GM19468 (cell line): ENCODE measurements at regions not wholly inside any gene's neighbourhood (a gene's known extent, or its start where the extent isn't known, plus 50 kb on each side); places are given as distances from the start of the nearest gene placed in this dataset.
"Not testable (repeated sequence)": the region's sequence is repeated elsewhere in the genome, so short reads cannot be mapped to it uniquely, and the experiment has no call there.

Experiments
- ATAC-seq: cut with Tn5 transposase; IDR thresholded peaks from one replicate; pipeline ENCODE4 v1.9.1; 2021; ENCODE audit warnings: mild to moderate bottlenecking, moderate library complexity, moderate number of reproducible peaks; ENCODE audit not compliant: unreplicated experiment; ENCODE audit errors: extremely low read depth

DNA sequence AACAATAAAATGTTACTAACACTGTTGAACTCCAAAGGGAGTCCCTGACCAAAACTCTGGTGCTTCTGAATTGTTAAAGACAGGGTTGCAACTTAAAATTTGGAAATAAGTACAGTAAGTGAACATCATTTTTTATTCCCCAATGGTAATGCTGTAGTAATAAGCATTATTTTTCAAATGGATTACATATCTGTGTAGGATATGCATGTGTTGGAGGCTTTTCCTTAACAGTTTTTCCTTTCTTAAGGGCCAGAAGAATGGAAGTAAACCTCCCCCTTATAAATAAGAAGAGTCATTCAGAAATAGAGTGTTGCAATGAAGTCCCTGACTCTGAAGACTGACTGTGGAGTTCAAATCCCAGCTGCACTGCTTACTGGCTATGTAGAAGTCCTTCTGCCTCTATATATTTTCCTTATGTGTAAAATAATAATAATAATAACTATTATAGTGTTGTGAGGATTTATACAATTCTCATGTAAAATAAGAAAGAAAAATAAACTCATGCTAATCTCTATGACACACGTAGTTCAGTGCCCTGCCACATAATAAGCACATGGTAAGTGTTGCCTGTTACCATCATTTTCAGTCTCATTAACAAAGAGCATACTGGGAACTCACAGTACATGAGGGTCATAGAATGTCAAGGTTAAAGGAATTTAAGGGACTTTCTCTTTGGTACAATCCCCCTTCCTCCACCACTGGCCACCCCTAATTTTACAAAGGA, 129.8 kb upstream of the SMLR1 start:
- ATAC-seq = peak; percentile 19

DNA sequence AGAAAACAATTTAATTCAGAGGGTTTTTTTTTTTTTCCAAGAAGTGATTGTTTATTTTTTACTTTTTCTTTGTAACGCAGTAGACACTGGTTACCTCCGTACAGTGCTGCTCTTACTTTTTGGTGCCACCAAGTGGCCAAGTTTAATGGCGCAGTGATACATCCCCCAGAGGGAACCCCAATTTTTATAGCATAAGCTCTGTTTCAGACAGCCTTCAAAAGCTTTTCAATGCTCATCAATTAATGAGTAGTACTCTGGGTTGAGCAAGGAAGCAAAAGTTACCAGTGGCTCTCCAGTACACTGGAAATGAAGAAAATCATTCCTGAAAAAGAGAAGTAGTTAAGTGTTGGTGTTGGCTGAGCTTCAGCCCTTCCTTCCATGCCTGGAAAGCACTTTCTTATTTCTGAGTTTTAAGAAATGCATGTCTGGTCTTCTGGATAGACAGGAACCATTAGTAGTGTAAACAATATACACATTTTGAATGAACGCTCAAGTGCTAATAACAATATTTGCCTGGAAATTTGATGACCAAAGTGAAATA, 129.1 kb upstream of the SMLR1 start:
- peak; percentile 52 for ATAC-seq

- no peak for ATAC-seq
Measured at GRCh38 chr6:130699742-130700141, 127.5 kb upstream of the SMLR1 start.

GRCh38 chr6:130700397-130700796, 126.8 kb upstream of the SMLR1 start:
- ATAC-seq = no peak

DNA sequence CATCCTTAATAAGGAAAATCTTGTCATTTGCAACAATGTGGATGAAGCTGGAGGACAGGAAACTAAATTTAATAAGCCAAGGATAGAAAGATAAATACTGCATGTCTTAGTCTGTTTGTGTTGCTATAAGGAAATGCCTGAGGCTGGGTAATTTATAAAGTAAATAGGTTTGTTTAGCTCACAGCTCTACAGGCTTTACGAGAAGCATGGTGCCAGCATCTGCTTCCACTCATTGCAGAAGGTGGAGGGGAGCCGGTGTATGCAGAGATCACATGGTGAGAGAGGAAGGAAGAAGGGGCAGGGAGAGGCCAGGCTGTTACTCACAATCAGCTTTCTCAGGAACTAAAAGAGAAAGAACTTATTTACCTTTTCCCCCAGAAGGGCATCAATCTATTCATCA, 118.9 kb upstream of the SMLR1 start:
- ATAC-seq = no peak

GRCh38 chr6:130711641-130712040, 115.6 kb upstream of the SMLR1 start:
- ATAC-seq = not testable (repeated sequence)

DNA sequence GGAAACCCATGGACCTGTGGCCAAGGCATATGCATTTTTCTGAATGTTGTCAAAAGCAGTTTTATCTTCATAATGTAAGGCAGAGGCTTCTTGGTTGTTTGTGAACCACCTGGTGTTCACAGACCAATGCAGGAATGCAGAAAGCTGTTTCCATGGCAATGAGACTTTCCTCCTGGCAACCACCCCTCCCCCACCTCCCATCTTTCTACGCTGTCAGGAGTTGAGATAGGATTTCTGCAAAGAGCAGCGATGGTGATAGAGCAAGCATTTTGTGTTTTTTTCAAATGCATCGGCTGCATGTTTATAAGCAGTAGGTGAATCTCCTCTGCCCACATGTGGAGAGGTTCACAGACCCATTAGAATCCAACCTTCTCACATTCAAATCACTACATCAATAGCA, 114.1 kb upstream of the SMLR1 start:
- ATAC-seq = no peak

DNA sequence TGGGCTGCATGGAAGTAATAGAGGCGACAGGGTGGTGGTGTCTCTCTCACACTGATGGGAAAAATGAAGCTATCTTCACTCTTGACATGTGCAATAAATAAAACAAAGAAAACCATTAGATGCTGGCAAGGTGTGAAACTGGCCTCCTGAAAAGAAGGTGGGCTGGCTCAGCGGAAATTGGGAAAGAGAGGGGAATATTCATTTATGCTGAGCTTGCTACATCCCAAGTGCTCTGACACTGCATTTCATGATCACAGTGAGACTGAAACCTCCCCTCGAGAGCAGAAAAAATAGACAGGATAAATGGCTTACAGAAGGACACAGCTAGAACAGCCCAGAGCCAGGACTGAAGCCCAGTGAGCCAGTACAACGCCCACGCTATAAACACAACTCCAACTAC, 112.1 kb upstream of the SMLR1 start:
- ATAC-seq = no peak

DNA sequence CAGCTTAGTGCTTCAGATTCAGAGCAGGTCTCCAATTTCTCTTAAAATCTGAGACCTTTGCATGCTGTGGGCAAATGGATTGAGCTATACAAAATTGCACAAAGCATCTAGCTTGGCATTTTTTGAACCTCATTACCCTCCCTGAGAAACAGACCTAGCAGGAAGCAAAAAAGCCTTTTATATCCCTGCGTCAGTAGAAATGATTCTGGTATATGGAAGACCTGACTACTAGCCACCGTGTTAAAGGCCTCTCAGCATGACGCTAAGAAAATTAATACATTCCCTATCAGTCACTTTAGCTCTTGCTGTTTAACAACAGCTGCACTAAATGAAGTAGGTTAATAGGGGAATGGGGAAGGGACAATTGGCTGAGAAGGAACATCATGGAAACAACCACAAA, 110.7 kb upstream of the SMLR1 start:
- no peak for ATAC-seq

DNA sequence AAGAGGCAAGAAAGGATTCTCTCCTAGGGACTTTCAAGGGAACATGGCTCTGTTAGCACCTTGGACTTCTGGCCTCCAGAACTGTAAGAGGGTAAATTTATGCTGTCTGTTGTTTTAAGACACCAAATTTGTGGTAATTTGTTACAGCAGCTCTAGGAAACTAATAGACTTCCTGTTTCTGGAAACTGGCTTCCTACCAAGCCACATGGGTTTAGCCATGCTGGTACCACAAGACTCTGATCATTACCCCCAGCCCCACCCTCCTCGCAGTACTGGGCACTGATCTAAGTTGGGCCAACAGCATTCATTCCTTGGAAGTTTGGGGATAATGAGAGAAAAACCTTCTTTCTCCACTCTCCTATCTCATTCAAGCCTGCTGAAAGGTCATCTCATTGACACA, 109.5 kb upstream of the SMLR1 start:
- ATAC-seq = no peak

DNA sequence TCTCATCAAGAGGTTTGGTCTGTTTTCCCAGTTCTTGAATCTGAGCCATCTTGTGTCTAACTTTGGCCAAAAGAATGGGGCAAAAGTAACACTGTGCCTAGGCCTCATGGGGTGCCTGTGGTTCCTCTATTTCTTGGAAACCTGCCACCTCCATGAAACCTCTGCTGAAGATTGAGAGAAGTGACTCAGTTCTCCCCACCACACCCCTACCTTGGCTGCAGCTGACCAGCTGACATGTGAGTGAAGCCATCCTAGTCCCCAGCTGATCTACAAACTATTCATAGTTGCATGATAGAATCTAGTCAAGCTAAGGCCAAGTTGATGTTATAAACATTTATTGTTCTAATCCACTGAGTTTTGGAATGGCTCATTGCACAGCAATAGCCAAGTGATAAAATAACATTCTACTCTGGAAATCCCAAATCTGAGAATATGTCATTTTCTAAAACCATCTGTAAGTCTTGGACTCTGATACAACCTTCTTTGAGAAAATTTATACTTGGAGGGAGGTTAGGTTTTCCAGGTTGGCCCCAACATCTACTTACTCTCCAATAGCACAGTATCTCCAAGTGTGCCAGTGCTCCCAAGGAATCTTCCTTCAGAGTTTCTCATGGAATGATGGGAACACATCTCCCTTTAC, 107.0 kb upstream of the SMLR1 start:
- no peak for ATAC-seq

GRCh38 chr6:130724089-130724488, 103.1 kb upstream of the SMLR1 start:
- no peak for ATAC-seq

DNA sequence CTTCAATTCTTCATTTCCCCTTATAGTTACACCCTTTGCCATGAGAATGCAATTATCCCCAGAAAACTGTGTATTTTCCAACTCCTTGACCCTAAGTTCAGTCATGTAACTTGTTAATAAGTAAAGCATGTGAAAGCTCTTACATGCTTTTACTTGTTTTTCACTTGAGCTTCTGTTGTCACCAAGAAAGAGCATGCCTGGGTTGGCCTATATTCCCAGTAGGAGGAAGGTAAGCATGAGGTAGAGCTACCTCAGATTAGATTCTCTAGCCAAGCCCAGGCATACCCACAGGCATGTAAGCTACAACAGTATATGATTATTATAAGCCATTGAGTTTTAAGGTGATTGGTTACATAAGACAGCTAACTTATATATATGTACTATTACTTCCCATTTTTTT, 101.7 kb upstream of the SMLR1 start:
- ATAC-seq = no peak

- not testable (repeated sequence) for ATAC-seq
Measured at GRCh38 chr6:130728064-130728463, 99.1 kb upstream of the SMLR1 start.

DNA sequence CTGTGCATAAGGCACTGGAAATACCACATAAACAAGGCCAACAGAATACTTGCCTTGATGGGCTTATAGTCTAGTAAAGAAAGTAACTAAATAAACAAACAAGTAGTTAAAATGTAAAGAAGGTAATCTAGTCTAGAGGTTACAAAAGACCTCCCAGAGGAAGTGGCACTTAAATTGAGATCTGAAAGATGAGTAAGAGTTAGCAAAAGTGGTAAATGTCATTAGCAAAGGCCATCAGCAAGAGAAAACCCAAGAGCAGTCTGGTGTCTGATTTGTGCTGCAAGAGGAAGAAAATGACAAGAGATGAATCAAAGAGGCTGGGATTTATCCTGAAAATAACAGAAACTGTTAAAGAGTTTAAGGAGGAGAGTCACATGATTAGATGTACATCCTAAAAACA, 96.6 kb upstream of the SMLR1 start:
- no peak for ATAC-seq

- no peak for ATAC-seq
Measured at GRCh38 chr6:130734161-130734560, 93.0 kb upstream of the SMLR1 start.

GRCh38 chr6:130740308-130740707, 86.9 kb upstream of the SMLR1 start:
- ATAC-seq = no peak

GRCh38 chr6:130742131-130742681, 85.0 kb upstream of the SMLR1 start:
- ATAC-seq = no peak

DNA sequence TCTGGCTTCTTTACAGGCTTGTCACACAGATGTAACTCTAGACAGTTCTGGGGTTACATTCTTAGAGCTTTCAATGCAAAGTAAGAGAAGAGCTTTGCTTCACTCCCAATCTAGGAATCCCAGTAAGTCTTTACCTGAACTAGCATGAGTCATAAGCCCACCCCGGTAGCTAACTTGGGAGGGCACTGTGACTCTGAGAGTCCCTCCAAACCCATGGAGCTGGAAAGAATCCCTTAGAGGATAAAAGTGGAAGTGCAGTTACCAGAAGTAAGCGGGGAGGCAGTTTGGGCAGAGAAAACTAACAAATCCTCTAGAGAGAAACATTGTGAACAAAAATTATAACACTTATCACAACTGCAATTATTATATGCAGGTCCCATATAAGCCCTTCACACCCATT, 84.0 kb upstream of the SMLR1 start:
- no peak for ATAC-seq

DNA sequence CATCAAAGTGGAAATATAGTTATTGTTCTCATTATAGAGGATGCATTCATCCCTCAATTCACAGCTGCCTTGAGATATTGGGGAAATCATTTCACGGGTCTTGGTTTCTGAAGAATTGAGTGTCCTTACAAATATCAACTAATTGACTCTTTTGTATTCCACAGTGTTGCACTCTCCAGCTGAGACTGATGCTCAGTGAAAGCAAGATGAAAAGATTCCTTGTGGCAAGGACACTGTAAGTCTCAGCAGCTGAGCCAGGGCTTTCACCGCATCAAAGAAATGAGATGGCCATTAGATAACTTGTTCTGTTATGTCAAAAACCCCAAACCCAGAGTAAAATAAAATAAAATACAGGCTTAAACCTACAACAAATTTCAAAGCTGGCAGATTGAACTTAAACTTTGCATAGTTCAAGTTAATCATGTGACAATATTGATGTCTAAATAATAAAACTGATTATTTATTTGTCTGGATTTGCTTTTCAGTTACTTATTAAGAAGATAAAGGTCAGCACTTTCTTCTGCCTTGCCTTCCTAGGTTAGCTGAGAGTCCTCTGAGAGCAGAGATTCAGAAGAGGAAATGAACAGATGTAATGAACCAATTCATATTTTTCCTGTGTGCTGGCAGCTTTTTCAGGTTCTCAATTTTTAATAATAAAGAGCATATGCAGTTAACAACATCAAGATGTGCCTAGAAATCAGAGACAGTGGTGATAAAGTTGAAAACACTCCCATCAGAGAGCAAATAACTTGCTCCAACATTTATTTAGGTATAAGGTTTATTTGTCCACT, 82.4 kb upstream of the SMLR1 start:
- no peak for ATAC-seq

- no peak for ATAC-seq
Measured at GRCh38 chr6:130748041-130748440, 79.2 kb upstream of the SMLR1 start.
